H1 (cell line): ENCODE measurements at regions not wholly inside any gene's neighbourhood (a gene's known extent, or its start where the extent isn't known, plus 50 kb on each side); places are given as distances from the start of the nearest gene placed in this dataset.

Source experiments
- CTCF ChIA-PET: fragments of 300-600 bp; sonication (Branson Sonifier 250); formaldehyde crosslinking; loops from one replicate; lab custom pipeline; 2021; ENCODE audit not compliant: partially characterized antibody; lab: Charles Lee
- POLR2A ChIA-PET: fragments of 300-600 bp; sonication (Branson Sonifier 250); formaldehyde crosslinking; loops from one replicate; lab custom pipeline; 2021; ENCODE audit warnings: inconsistent platforms; ENCODE audit not compliant: partially characterized antibody; lab: Charles Lee
- DNase-seq, 2 experiments: peaks; one replicate each; pipeline versions ENCODE4 v3.0.0 to v3.0.0-alpha.2; 2010 to 2022; ENCODE audit warnings: low spot score in 2 of 2, low read depth in 1 of 2, mixed read lengths in 1 of 2
- FAIRE-seq: peaks from 2 replicates; lab custom pipeline; 2011; peaks lifted over from hg19 to GRCh38; lab: Jason Lieb, UNC
- H2AFZ ChIP-seq: 2 replicates; pipeline ENCODE4 v1.8.1; 2012; ENCODE audit warnings: low read length, inconsistent platforms
- H2AK5ac ChIP-seq: 2 replicates; pipeline ENCODE4 v1.6.1; 2013; ENCODE audit warnings: low read depth, low read length
- H2BK120ac ChIP-seq: replicated peaks from 2 replicates; pipeline ENCODE3; 2013; ENCODE audit warnings: low read depth, low read length, inconsistent platforms
- H2BK12ac ChIP-seq: 2 replicates; pipeline ENCODE4 v1.6.1; 2013; ENCODE audit warnings: low read depth, low read length
- H2BK15ac ChIP-seq: 2 replicates; pipeline ENCODE4 v1.6.1; 2013; ENCODE audit warnings: low read length
- H2BK20ac ChIP-seq: 2 replicates; pipeline ENCODE4 v1.6.1; 2013; ENCODE audit warnings: low read length
- H2BK5ac ChIP-seq: 2 replicates; pipeline ENCODE4 v1.6.1; 2013; ENCODE audit warnings: low read depth, low read length
- H3K14ac ChIP-seq: 2 replicates; pipeline ENCODE4 v1.6.1; 2013; ENCODE audit warnings: inconsistent platforms; ENCODE audit not compliant: insufficient read length
- H3K18ac ChIP-seq: 2 replicates; pipeline ENCODE4 v1.6.1; 2013; ENCODE audit warnings: low read length; ENCODE audit errors: extremely low read depth
- H3K23ac ChIP-seq: 2 replicates; pipeline ENCODE4 v1.6.1; 2013; ENCODE audit warnings: inconsistent platforms; ENCODE audit not compliant: insufficient read length
- H3K23me2 ChIP-seq: 2 replicates; pipeline ENCODE4 v1.6.1; 2013; ENCODE audit warnings: low read depth, low read length
- H3K27ac ChIP-seq: 2 replicates; pipeline ENCODE4 v1.6.1; 2011; ENCODE audit warnings: low read depth, low read length, inconsistent platforms
- H3K27me3 ChIP-seq, 4 experiments: replicated peaks in 1 of 4; 1 replicate in 1 of 4; 2 replicates in 3 of 4; pipeline versions ENCODE4 v1.6.1 to v1.8.1; 2011 to 2013; ENCODE audit warnings: low read length in 3 of 4, mild to moderate bottlenecking in 3 of 4, inconsistent platforms in 2 of 4, mixed read lengths in 2 of 4, moderate library complexity in 1 of 4; ENCODE audit not compliant: control insufficient read depth in 3 of 4, insufficient read depth in 3 of 4; ENCODE audit errors: extremely low read depth in 1 of 4
- H3K36me3 ChIP-seq, 4 experiments: 2 replicates each; pipeline versions ENCODE4 v1.6.1 to v1.8.1; 2011 to 2013; ENCODE audit warnings: mild to moderate bottlenecking in 4 of 4, low read length in 3 of 4, moderate library complexity in 2 of 4, control low read depth in 1 of 4, inconsistent platforms in 1 of 4; ENCODE audit not compliant: insufficient read depth in 4 of 4, control insufficient read depth in 2 of 4
- H3K4ac ChIP-seq: replicated peaks from 2 replicates; pipeline ENCODE3; 2013; ENCODE audit warnings: low read length, low read depth, mixed read lengths, inconsistent platforms; ENCODE audit not compliant: insufficient read length
- H3K4me1 ChIP-seq, 4 experiments: replicated peaks in 1 of 4; 1 replicate in 1 of 4; 2 replicates in 3 of 4; pipeline versions ENCODE4 v1.6.1 to v1.8.1; 2011 to 2013; ENCODE audit warnings: low read length in 3 of 4, inconsistent platforms in 2 of 4, mixed read lengths in 1 of 4; ENCODE audit not compliant: insufficient read depth in 4 of 4, control insufficient read depth in 3 of 4
- H3K4me2 ChIP-seq, 2 experiments: 2 replicates each; pipeline versions ENCODE4 v1.6.1 to v1.8.1; 2011 to 2013; ENCODE audit warnings: low read depth in 2 of 2, low read length in 2 of 2, control low read depth in 1 of 2, inconsistent platforms in 1 of 2, mild to moderate bottlenecking in 1 of 2; ENCODE audit not compliant: insufficient read depth in 1 of 2
- H3K4me3 ChIP-seq, 4 experiments: fragments of 200-600, 300-600 bp in 1 of 4; sonication (generic), shearing (Covaris generic), sonication (Bioruptor Twin) in 1 of 4; 2 replicates each; pipeline versions ENCODE4 v1.5.1 to v1.8.1; 2011 to 2016; ENCODE audit warnings: low read length in 4 of 4, low read depth in 3 of 4, control low read depth in 2 of 4, inconsistent platforms in 2 of 4, mild to moderate bottlenecking in 2 of 4, mixed read lengths in 1 of 4, moderate library complexity in 1 of 4; ENCODE audit not compliant: insufficient read depth in 2 of 4; ENCODE audit errors: extremely low read depth in 1 of 4
- H3K56ac ChIP-seq: replicated peaks from 2 replicates; pipeline ENCODE3; 2013; ENCODE audit warnings: low read depth, mild to moderate bottlenecking, mixed read lengths, low read length, inconsistent platforms; ENCODE audit not compliant: insufficient read length
- H3K79me1 ChIP-seq: 2 replicates; pipeline ENCODE4 v1.6.1; 2013; ENCODE audit warnings: low read depth, low read length, control low read depth
- H3K79me2 ChIP-seq, 2 experiments: 2 replicates each; pipeline versions ENCODE4 v1.6.1 to v1.8.1; 2012 to 2013; ENCODE audit warnings: low read length in 2 of 2, mild to moderate bottlenecking in 2 of 2, inconsistent platforms in 1 of 2; ENCODE audit not compliant: insufficient read depth in 2 of 2, control insufficient read depth in 1 of 2
- H3K9ac ChIP-seq, 4 experiments: replicated peaks in 1 of 4; 1 replicate in 1 of 4; 2 replicates in 3 of 4; pipeline versions ENCODE4 v1.6.1 to v1.8.1; 2011 to 2013; ENCODE audit warnings: low read depth in 3 of 4, low read length in 3 of 4, control low read depth in 2 of 4, mild to moderate bottlenecking in 2 of 4, moderate library complexity in 2 of 4, inconsistent platforms in 1 of 4; ENCODE audit errors: extremely low read depth in 1 of 4
- H3K9me3 ChIP-seq, 2 experiments: 2 replicates each; pipeline versions ENCODE4 v1.6.1 to v1.8.1; 2012 to 2013; ENCODE audit warnings: mild to moderate bottlenecking in 2 of 2, moderate library complexity in 2 of 2, control low read depth in 1 of 2, inconsistent platforms in 1 of 2, low read depth in 1 of 2, low read length in 1 of 2, mixed read lengths in 1 of 2; ENCODE audit not compliant: insufficient read depth in 2 of 2
- H4K20me1 ChIP-seq, 2 experiments: replicated peaks in 1 of 2; 2 replicates each; pipeline versions ENCODE3 to v1.8.1; 2011 to 2013; ENCODE audit warnings: inconsistent platforms in 2 of 2, low read length in 2 of 2, mild to moderate bottlenecking in 1 of 2; ENCODE audit not compliant: insufficient read depth in 2 of 2, control insufficient read depth in 1 of 2
- H4K5ac ChIP-seq: 2 replicates; pipeline ENCODE4 v1.6.1; 2013; ENCODE audit warnings: low read length, low read depth, mixed read lengths, inconsistent platforms; ENCODE audit not compliant: insufficient read length
- H4K8ac ChIP-seq: 2 replicates; pipeline ENCODE4 v1.8.0; 2013; ENCODE audit warnings: mild to moderate bottlenecking, moderate library complexity, low read length, inconsistent platforms; ENCODE audit not compliant: insufficient read depth; ENCODE audit errors: extremely low read depth
- H4K91ac ChIP-seq: replicated peaks from 2 replicates; pipeline ENCODE3; 2013; ENCODE audit warnings: low read length, mixed read lengths, inconsistent platforms; ENCODE audit not compliant: insufficient read length
- EP300 ChIP-seq, 2 experiments: IDR thresholded peaks; 1 replicate in 1 of 2; 2 replicates in 1 of 2; pipeline ENCODE4 v1.6.1; 2011 to 2012; ENCODE audit warnings: low read depth in 2 of 2, low read length in 2 of 2, mild to moderate bottlenecking in 2 of 2, borderline replicate concordance in 1 of 2, inconsistent platforms in 1 of 2, moderate library complexity in 1 of 2
- FOSL1 ChIP-seq: IDR thresholded peaks from 2 replicates; pipeline ENCODE4 v1.6.1; 2011; ENCODE audit warnings: mild to moderate bottlenecking, low read depth, low read length, moderate library complexity; ENCODE audit not compliant: insufficient read depth
- TAF7 ChIP-seq: optimal IDR thresholded peaks from 2 replicates; pipeline ENCODE3; 2011; ENCODE audit warnings: low read depth, mild to moderate bottlenecking, inconsistent platforms, low read length, moderate library complexity, borderline replicate concordance
- TEAD4 ChIP-seq: IDR thresholded peaks from 2 replicates; pipeline ENCODE4 v1.6.1; 2012; ENCODE audit warnings: low read depth, low read length, inconsistent platforms, mixed read lengths
- WGBS, 2 experiments: shearing (Covaris generic) in 1 of 2; methylation state at CpG; one replicate each; pipeline versions ENCODE4 v1.1.6 to v1.1.7; 2013 to 2015; ENCODE audit warnings: low lambda C conversion rate in 2 of 2, mixed read lengths in 2 of 2, inconsistent platforms in 1 of 2, low coverage in 1 of 2, missing lambda C conversion rate in 1 of 2; ENCODE audit not compliant: insufficient replicate concordance in 2 of 2, insufficient coverage in 1 of 2, insufficient read length in 1 of 2; ENCODE audit errors: extremely low coverage in 1 of 2, missing lambda C conversion rate in 1 of 2; 5-methylcytosine and 5-hydroxymethylcytosine counted together

GRCh38 chr12:24172031-24172772, 222.7 kb upstream of the SOX5 start:
- Histone ChIP-seq H3K27ac (no peak overlapping the region), H3K18ac (no peak overlapping the region), H2BK15ac (no peak overlapping the region), H4K5ac (no peak overlapping the region), H4K20me1 (no peaks in the 10 kb centered on the region), H2AK5ac (no peak overlapping the region), H3K4me1 (peaks cover 0 to 3% (median 0%) of the 10 kb centered on the region in 4 experiments; a peak in 1 of 7 replicates), H3K23me2 (no peaks in the 10 kb centered on the region), H3K4me2 (peak overlapping the region in 1 of 2 experiments; percentile 27; a peak in 1 of 4 replicates), H4K91ac (no peak overlapping the region), H3K14ac (no peak overlapping the region), H3K36me3 (no peaks in the 10 kb centered on the region), H3K9me3 (no peaks in the 10 kb centered on the region), H2BK5ac (no peak overlapping the region), H3K56ac (no peak overlapping the region), H2BK120ac (no peak overlapping the region), H2BK20ac (no peak overlapping the region), H3K4ac (no peak overlapping the region), H3K79me2 (no peaks in the 10 kb centered on the region), H2AFZ (no peak overlapping the region), H3K4me3 (no peak overlapping the region), H3K23ac (no peak overlapping the region), H3K9ac (no peak overlapping the region), H3K27me3 (no peaks in the 10 kb centered on the region), H3K79me1 (no peaks in the 10 kb centered on the region), H2BK12ac (no peak overlapping the region), H4K8ac (no peak overlapping the region)
- 81% methylated on average over 13 of the region's 13 CpGs; no CpG with 5 or more reads in 1 of the 2 experiments for WGBS, 2 experiments
- no peak for DNase-seq
- POLR2A ChIA-PET, result no interaction called here
- no peak for TF ChIP-seq TAF7
- TF ChIP-seq FOSL1, result 0 out of 2 replicates have a peak, but pooled peaks have one; percentile 45
- TF ChIP-seq EP300 (IDR thresholded peaks at IDR 0.05; ENCODE audit: borderline replicate concordance in 1 of 2, low read depth in 2 of 2, low read length in 2 of 2), result 0 out of 3 replicates have a peak, but pooled peaks of 1 of the 2 experiments have one; percentile 4
- 0 out of 2 replicates have a peak, but pooled peaks have one; percentile 11 for TF ChIP-seq TEAD4
- CTCF ChIA-PET, result no interaction called here
- FAIRE-seq, result no peak
